Neural crest cell (in vitro differentiated cells): ENCODE measurements at regions not wholly inside any gene's neighbourhood (a gene's known extent, or its start where the extent isn't known, plus 50 kb on each side); places are given as distances from the start of the nearest gene placed in this dataset.

Source experiments
- DNase-seq: peaks from one replicate; pipeline ENCODE4 v3.0.0; 2021; ENCODE audit warnings: low read depth, mixed read lengths, low spot score
- H3K27ac Mint-ChIP-seq: one replicate; pipeline ENCODE4 v1.8.0; 2021; ENCODE audit warnings: mild to moderate bottlenecking, mixed read lengths; ENCODE audit not compliant: unreplicated experiment
- H3K27me3 Mint-ChIP-seq: 2 replicates; pipeline ENCODE4 v1.8.0; 2021; ENCODE audit warnings: low read depth, mild to moderate bottlenecking, mixed read lengths
- H3K36me3 Mint-ChIP-seq: 2 replicates; pipeline ENCODE4 v1.8.0; 2021; ENCODE audit warnings: low read depth, mild to moderate bottlenecking, mixed read lengths
- H3K4me1 Mint-ChIP-seq: 2 replicates; pipeline ENCODE4 v1.8.0; 2021; ENCODE audit warnings: mixed read lengths
- H3K4me3 Mint-ChIP-seq: one replicate; pipeline ENCODE4 v1.8.0; 2021; ENCODE audit warnings: mild to moderate bottlenecking, mixed read lengths
- H3K9me3 Mint-ChIP-seq: 2 replicates; pipeline ENCODE4 v1.8.0; 2021; ENCODE audit warnings: mixed read lengths
- CTCF ChIP-seq: fragments of 200-600 bp; sonication (generic); conservative IDR thresholded peaks from 2 replicates; pipeline ENCODE4 v1.5.0; 2021; ENCODE audit warnings: antibody characterized with exemption, mild to moderate bottlenecking

- Mint-ChIP-seq H3K36me3 (no peaks in the 10 kb centered on the region), H3K27ac (peak overlapping the region; percentile 78), H3K9me3 (no peaks in the 10 kb centered on the region), H3K4me3 (peak overlapping the region; percentile 77), H3K27me3 (no peaks in the 10 kb centered on the region), H3K4me1 (peaks cover 77% of the 10 kb centered on the region)
- no peak for TF ChIP-seq CTCF
- DNase-seq = peak; percentile 52
These were observed 54.6 kb upstream of the STXBP1 start for GRCh38 chr9:127557466-127557869.

GRCh38 chr9:127557998-127558546, 54.0 kb upstream of the STXBP1 start:
- no peaks in the 10 kb centered on the region for H3K27me3 Mint-ChIP-seq
- H3K4me3 Mint-ChIP-seq = peak overlapping the region; percentile 77

GRCh38 chr9:127558581-127559246, 53.4 kb upstream of the STXBP1 start:
- no peak for DNase-seq
- no peak for TF ChIP-seq CTCF
- peaks cover 90% of the 10 kb centered on the region for H3K4me1 Mint-ChIP-seq
- H3K27ac Mint-ChIP-seq = peak overlapping the region; percentile 96
- H3K9me3 Mint-ChIP-seq = no peaks in the 10 kb centered on the region
- no peaks in the 10 kb centered on the region for H3K36me3 Mint-ChIP-seq
- peak overlapping the region; percentile 77 for H3K4me3 Mint-ChIP-seq
- no peaks in the 10 kb centered on the region for H3K27me3 Mint-ChIP-seq

More at GRCh38 chr9:127557998-127558546, 54.0 kb upstream of the STXBP1 start:
- DNase-seq = no peak
- no peak for TF ChIP-seq CTCF
- H3K27ac Mint-ChIP-seq = peak overlapping the region; percentile 96
- no peaks in the 10 kb centered on the region for H3K9me3 Mint-ChIP-seq
- peaks cover 83% of the 10 kb centered on the region for H3K4me1 Mint-ChIP-seq
- H3K36me3 Mint-ChIP-seq = no peaks in the 10 kb centered on the region

- Mint-ChIP-seq H3K36me3 (no peaks in the 10 kb centered on the region), H3K27ac (peak overlapping the region; percentile 96), H3K27me3 (no peaks in the 10 kb centered on the region), H3K4me3 (peak overlapping the region; percentile 77), H3K9me3 (no peaks in the 10 kb centered on the region), H3K4me1 (peaks cover 87% of the 10 kb centered on the region)
- no peak for TF ChIP-seq CTCF
- no peak for DNase-seq
These were observed 52.8 kb upstream of the STXBP1 start for GRCh38 chr9:127559247-127559680.

- Mint-ChIP-seq H3K27me3 (no peaks in the 10 kb centered on the region), H3K4me3 (peak overlapping the region; percentile 66), H3K27ac (peak overlapping the region; percentile 29), H3K4me1 (peaks cover 68% of the 10 kb centered on the region), H3K36me3 (no peaks in the 10 kb centered on the region), H3K9me3 (no peaks in the 10 kb centered on the region)
- no peak for DNase-seq
- TF ChIP-seq CTCF = no peak
These were observed 50.4 kb upstream of the STXBP1 start for GRCh38 chr9:127561491-127562278.
